NCI-H82 (cell line): ENCODE measurements at regions not wholly inside any gene's neighbourhood (a gene's known extent, or its start where the extent isn't known, plus 50 kb on each side); places are given as distances from the start of the nearest gene placed in this dataset.

ENCODE experiments used
- DNase-seq: peaks from one replicate; lab custom pipeline; 2025; lab: John Stamatoyannopoulos, UW

- no peak for DNase-seq
Observed at GRCh38 chr5:62714296-62714695, 135.7 kb downstream of the LRRC70 start.

- DNase-seq = no peak
Observed at GRCh38 chr5:62708481-62709325, 130.1 kb downstream of the LRRC70 start.

GRCh38 chr5:62707563-62707962 lies 128.9 kb downstream of the LRRC70 start:
- no peak for DNase-seq

- DNase-seq = no peak
Observed at GRCh38 chr5:62707131-62707530, 128.5 kb downstream of the LRRC70 start.

GRCh38 chr5:62705022-62705421 lies 126.4 kb downstream of the LRRC70 start:
- DNase-seq = no peak

- no peak for DNase-seq
Observed at GRCh38 chr5:62702126-62702525, 123.5 kb downstream of the LRRC70 start.

- DNase-seq = no peak
Observed at GRCh38 chr5:62701036-62701435, 122.4 kb downstream of the LRRC70 start.

- no peak for DNase-seq
Observed at GRCh38 chr5:62698756-62699155, 120.1 kb downstream of the LRRC70 start.

GRCh38 chr5:62695274-62695673 lies 116.7 kb downstream of the LRRC70 start:
- no peak for DNase-seq

GRCh38 chr5:62692946-62693713 lies 114.5 kb downstream of the LRRC70 start:
- DNase-seq = no peak

- no peak for DNase-seq
Observed at GRCh38 chr5:62691946-62692345, 113.3 kb downstream of the LRRC70 start.

- DNase-seq = no peak
Observed at GRCh38 chr5:62690421-62690820, 111.8 kb downstream of the LRRC70 start.

GRCh38 chr5:62689599-62690368 lies 111.2 kb downstream of the LRRC70 start:
- no peak for DNase-seq

GRCh38 chr5:62686692-62687091 lies 108.1 kb downstream of the LRRC70 start:
- DNase-seq = no peak

- no peak for DNase-seq
Observed at GRCh38 chr5:62685221-62685620, 106.6 kb downstream of the LRRC70 start.

- no peak for DNase-seq
Observed at GRCh38 chr5:62684310-62684709, 105.7 kb downstream of the LRRC70 start.

- DNase-seq = no peak
Observed at GRCh38 chr5:62682059-62682458, 103.4 kb downstream of the LRRC70 start.

GRCh38 chr5:62681117-62681850 lies 102.7 kb downstream of the LRRC70 start:
- no peak for DNase-seq

GRCh38 chr5:62680121-62680520 lies 101.5 kb downstream of the LRRC70 start:
- no peak for DNase-seq
